GM12874 (cell line): ENCODE measurements at regions not wholly inside any gene's neighbourhood (a gene's known extent, or its start where the extent isn't known, plus 50 kb on each side); places are given as distances from the start of the nearest gene placed in this dataset.

Experiments
- TF ChIP-seq, protein P1 (sequence below): IDR thresholded peaks from 2 replicates; pipeline ENCODE4 v1.5.1; 2011; ENCODE audit warnings: low read depth, mild to moderate bottlenecking, control low read depth, low read length, moderate library complexity; ENCODE audit not compliant: insufficient read depth

DNA sequence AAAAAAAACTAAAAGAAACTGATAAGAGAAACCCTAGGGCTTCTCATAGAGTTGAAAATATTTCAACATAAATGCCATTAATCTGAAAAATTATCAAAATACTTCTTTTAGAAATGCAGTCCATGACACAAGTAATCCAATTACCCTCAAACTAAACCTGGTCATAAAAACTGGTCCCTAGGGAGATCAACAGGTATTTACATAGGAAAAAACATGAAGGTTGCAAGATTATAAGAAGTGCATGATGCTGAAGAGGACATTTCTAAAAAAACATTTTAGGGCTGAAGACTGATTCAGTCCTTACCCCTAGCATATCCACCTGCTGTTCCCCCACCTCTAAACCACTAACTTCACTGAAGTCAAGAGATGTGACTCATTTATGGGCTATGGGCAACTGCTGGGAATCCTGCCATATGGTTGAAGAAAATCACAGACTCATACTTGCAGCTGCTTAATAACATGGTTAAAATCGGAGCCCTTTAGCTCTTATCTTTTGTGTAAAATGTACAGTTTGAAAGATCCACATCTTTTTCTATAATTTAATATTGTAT, 131.0 kb upstream of the RUNX1 start:
- TF ChIP-seq, protein P1, sequence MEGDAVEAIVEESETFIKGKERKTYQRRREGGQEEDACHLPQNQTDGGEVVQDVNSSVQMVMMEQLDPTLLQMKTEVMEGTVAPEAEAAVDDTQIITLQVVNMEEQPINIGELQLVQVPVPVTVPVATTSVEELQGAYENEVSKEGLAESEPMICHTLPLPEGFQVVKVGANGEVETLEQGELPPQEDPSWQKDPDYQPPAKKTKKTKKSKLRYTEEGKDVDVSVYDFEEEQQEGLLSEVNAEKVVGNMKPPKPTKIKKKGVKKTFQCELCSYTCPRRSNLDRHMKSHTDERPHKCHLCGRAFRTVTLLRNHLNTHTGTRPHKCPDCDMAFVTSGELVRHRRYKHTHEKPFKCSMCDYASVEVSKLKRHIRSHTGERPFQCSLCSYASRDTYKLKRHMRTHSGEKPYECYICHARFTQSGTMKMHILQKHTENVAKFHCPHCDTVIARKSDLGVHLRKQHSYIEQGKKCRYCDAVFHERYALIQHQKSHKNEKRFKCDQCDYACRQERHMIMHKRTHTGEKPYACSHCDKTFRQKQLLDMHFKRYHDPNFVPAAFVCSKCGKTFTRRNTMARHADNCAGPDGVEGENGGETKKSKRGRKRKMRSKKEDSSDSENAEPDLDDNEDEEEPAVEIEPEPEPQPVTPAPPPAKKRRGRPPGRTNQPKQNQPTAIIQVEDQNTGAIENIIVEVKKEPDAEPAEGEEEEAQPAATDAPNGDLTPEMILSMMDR: no peak

DNA sequence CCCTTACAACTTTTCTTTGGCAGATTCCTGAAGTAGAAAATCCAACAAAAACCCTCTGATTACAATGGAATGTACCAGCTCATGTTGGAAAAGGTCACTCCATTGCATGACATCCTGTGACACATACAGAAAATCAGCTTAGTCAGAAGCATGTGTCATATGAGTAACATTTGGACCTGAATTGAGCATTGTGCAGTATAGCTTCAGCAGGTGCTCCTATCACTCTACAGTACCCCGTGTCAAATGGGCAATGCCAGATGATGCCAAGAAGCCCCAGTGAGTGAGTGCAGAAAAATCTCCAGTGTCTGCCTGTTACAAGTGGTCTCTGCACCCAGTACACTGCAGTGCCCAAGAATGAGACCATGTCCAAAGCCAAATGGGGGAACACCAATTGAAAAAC, 129.7 kb upstream of the RUNX1 start:
- TF ChIP-seq, protein P1: no peak

DNA sequence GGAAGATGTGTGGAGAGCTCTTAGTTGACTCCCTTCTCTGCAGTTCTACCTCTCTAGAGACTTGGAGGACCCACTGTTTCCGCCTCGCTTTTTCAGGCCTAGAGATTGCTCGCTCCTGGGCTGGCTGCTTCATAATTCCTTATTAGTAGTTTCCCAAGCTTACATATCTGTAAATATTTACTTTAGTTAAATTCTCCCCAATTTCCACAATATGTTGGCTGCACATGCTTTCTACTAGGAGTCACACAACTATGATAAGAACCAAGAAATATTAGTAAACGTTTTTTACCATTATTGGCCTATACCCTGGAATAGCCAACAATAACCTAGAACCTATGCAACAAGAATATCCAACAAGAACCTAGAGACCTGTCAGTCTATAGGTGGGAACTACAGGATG, 129.0 kb upstream of the RUNX1 start:
- TF ChIP-seq, protein P1: no peak

DNA sequence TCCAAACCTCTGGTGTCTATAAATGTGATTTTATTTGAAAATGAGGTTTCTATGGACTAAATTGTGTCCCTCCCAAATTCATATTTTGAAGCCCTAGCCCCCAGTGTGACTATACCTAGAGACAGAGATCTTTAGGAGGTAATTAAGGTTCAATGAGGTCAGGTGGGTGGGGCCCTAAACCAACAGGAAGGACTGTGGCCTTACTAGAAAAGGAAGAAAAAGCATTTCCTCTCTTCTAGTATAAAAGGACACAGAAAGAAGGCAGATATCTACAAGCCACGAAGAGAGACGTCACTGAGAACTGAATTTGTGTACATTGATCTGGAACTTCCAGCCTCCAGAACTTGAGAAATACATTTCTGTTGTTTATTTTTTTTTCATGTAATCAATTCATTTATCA, 123.1 kb upstream of the RUNX1 start:
- TF ChIP-seq, protein P1: no peak

DNA sequence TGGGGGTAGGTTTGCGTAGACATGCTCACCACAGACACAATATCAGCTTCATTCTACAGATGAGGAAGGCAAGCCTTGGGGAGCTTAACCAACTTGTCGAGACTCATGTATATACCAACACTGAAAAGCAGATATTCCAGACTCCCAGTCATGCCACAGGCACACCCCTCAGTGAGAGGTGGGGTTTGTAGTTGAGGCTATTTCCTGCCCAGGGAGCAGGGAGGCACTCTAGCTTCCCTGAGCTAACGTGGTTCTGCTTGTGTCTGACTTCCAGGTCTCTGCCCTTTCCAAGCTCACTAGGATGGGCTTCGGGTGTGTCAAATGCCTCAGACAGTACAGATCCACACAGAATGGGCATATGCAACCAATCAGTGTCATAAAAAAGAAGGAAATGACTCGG, 122.3 kb upstream of the RUNX1 start:
- TF ChIP-seq, protein P1: no peak

DNA sequence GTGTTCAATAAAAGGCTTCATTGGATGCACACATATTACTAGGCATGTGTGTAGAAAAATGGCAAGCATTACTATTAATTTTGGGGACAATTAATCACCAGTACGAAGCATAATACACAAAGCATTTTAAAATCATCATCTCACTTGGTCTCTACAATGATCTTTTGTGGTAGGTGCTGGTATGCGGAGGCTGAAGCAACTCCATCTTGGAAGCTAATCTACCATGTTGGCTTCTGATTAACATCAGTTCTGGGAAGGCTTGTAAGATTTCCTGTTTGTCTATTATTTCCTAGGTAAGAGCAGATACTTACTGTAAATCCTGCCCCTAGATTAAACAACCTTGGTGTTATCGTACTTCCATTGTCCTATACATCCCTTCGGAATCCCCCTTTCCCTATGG, 121.7 kb upstream of the RUNX1 start:
- TF ChIP-seq, protein P1: no peak

DNA sequence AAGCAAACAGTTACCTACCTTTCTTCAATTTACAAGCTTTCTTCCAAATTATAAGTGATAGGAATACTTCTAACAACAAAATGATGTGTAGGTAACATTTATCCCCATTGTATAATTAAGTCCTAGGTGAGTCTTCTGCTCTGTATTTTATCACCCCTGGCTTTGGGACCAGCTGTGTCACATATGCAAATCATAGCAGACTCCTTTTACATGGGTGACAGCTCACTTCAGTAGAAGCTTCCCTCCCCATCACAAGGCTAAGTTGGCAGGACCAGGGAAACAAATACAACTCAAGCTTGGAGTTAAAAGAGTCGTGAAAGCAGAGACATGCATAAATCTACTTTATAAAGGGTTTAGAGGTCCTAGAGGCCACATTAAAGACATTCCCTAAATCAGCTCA, 121.1 kb upstream of the RUNX1 start:
- TF ChIP-seq, protein P1: no peak
